Adrenal gland (tissue), 5 donors: ENCODE measurements at regions not wholly inside any gene's neighbourhood (a gene's known extent, or its start where the extent isn't known, plus 50 kb on each side); places are given as distances from the start of the nearest gene placed in this dataset.

ENCODE experiments used
- CTCF ChIP-seq, 6 experiments: fragments of 450-650 bp in 4 of 6; fragments of 200-600 bp in 2 of 6; sonication (generic) in 1 of 6; IDR thresholded peaks; 1 replicate in 5 of 6; 2 replicates in 1 of 6; pipeline versions ENCODE4 v1.5.1 to v1.8.0; 2016 to 2021; ENCODE audit warnings: antibody characterized with exemption in 6 of 6, mild to moderate bottlenecking in 2 of 6, moderate library complexity in 1 of 6
- POLR2A ChIP-seq, 2 donors: fragments of 450-650 bp; IDR thresholded peaks; one replicate each; pipeline ENCODE4 v1.6.1; 2017; ENCODE audit warnings: antibody characterized with exemption in 2 of 2, mild to moderate bottlenecking in 2 of 2, moderate library complexity in 1 of 2
- donor health status: DM: no; HTN: no; CAD: no.

DNA sequence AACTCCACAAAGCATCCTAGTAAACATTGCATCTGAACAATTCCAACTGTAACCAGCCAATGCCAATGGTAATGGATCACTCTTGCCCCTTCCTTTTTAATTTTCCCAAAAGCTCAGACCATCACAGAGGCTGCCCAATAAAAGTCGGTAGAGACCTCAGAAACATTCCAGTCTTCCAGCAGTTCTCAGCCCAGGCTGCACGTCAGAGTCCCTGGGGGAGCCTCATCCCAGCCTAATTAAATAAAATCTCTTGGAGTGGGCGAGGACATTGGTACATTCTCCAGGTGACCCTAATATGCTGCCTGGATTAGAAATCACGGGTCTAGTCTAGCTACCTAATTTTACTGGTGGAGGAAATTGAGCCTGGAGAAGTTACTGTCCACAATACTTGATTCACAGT is 117.1 kb upstream of the MYOCD start:
- TF ChIP-seq CTCF (IDR thresholded peaks at IDR 0.05) = no peak
- no peak for TF ChIP-seq POLR2A (IDR thresholded peaks at IDR 0.05)
